ENCODE measurements at regions not wholly inside any gene's neighbourhood (a gene's known extent, or its start where the extent isn't known, plus 50 kb on each side); places are given as distances from the start of the nearest gene placed in this dataset.

- DNase-seq (ENCODE audit: low read depth in 2 of 2) = no peak
- Histone ChIP-seq H4K20me1 (ENCODE audit: control insufficient read depth, extremely low read depth, insufficient read depth, low read length) (no peaks in the 10 kb centered on the region), H3K27me3 (ENCODE audit: control insufficient read depth, insufficient read depth, low read length) (no peaks in the 10 kb centered on the region), H3K36me3 (ENCODE audit: control insufficient read depth, insufficient read depth, low read length) (no peaks in the 10 kb centered on the region), H3K79me2 (ENCODE audit: control insufficient read depth, insufficient read depth, low read length) (no peaks in the 10 kb centered on the region), H3K9ac (ENCODE audit: insufficient read depth, low read length) (no peak overlapping the region), H3K9me3 (ENCODE audit: control insufficient read depth, insufficient read depth, low read depth, low read length) (no peaks in the 10 kb centered on the region), H3K4me3 (replicated peaks in 1 of 4; ENCODE audit: control extremely low read depth in 1 of 4, insufficient read depth in 1 of 4, low read depth in 3 of 4, low read length in 4 of 4) (no peak overlapping the region), H2AFZ (ENCODE audit: low read length) (no peak overlapping the region), H3K27ac (ENCODE audit: insufficient read depth, low read length) (no peak overlapping the region), H3K4me2 (ENCODE audit: extremely low read depth, insufficient read depth, low read length) (no peak overlapping the region), H3K4me1 (ENCODE audit: control insufficient read depth, extremely low read depth, insufficient read depth, low read length) (no peaks in the 10 kb centered on the region)
- no peak for TF ChIP-seq CTCF (conservative IDR thresholded peaks at IDR 0.05 in 1 of 2, IDR thresholded peaks at IDR 0.05 in 1 of 2; ENCODE audit: low read depth in 1 of 2, low read length in 2 of 2)
- TF ChIP-seq EZH2 (IDR thresholded peaks at IDR 0.05; ENCODE audit: low read length, missing control alignments) = no peak
Measured at GRCh38 chr3:159439346-159439745, 549.3 kb upstream of the IL12A start.

GRCh38 chr3:159441279-159441678 is 547.4 kb upstream of the IL12A start:
- H3K9me3 ChIP-seq (ENCODE audit: control insufficient read depth, insufficient read depth, low read depth, low read length) = no peaks in the 10 kb centered on the region
- no peak overlapping the region for H3K4me2 ChIP-seq (ENCODE audit: extremely low read depth, insufficient read depth, low read length)
- H3K27ac ChIP-seq (ENCODE audit: insufficient read depth, low read length) = no peak overlapping the region
- TF ChIP-seq EZH2 (IDR thresholded peaks at IDR 0.05; ENCODE audit: low read length, missing control alignments) (no peak), CTCF (conservative IDR thresholded peaks at IDR 0.05 in 1 of 2, IDR thresholded peaks at IDR 0.05 in 1 of 2; ENCODE audit: low read depth in 1 of 2, low read length in 2 of 2) (no peak)
- H4K20me1 ChIP-seq (ENCODE audit: control insufficient read depth, extremely low read depth, insufficient read depth, low read length) = no peaks in the 10 kb centered on the region
- H3K9ac ChIP-seq (ENCODE audit: insufficient read depth, low read length) = no peak overlapping the region
- H3K4me1 ChIP-seq (ENCODE audit: control insufficient read depth, extremely low read depth, insufficient read depth, low read length) = no peaks in the 10 kb centered on the region
- no peaks in the 10 kb centered on the region for H3K79me2 ChIP-seq (ENCODE audit: control insufficient read depth, insufficient read depth, low read length)
- no peak overlapping the region for H2AFZ ChIP-seq (ENCODE audit: low read length)
- no peak overlapping the region for H3K4me3 ChIP-seq (replicated peaks in 1 of 4; ENCODE audit: control extremely low read depth in 1 of 4, insufficient read depth in 1 of 4, low read depth in 3 of 4, low read length in 4 of 4)
- H3K36me3 ChIP-seq (ENCODE audit: control insufficient read depth, insufficient read depth, low read length) = no peaks in the 10 kb centered on the region
- no peak for DNase-seq (ENCODE audit: low read depth in 2 of 2)
- H3K27me3 ChIP-seq (ENCODE audit: control insufficient read depth, insufficient read depth, low read length) = no peaks in the 10 kb centered on the region

- H3K9me3 ChIP-seq (ENCODE audit: control insufficient read depth, insufficient read depth, low read depth, low read length) = no peaks in the 10 kb centered on the region
- H3K4me1 ChIP-seq (ENCODE audit: control insufficient read depth, extremely low read depth, insufficient read depth, low read length) = no peaks in the 10 kb centered on the region
- H3K4me2 ChIP-seq (ENCODE audit: extremely low read depth, insufficient read depth, low read length) = no peak overlapping the region
- H2AFZ ChIP-seq (ENCODE audit: low read length) = no peak overlapping the region
- DNase-seq (ENCODE audit: low read depth in 2 of 2) = peak in 1 of 2 donors; percentile 83
- no peaks in the 10 kb centered on the region for H4K20me1 ChIP-seq (ENCODE audit: control insufficient read depth, extremely low read depth, insufficient read depth, low read length)
- H3K27ac ChIP-seq (ENCODE audit: insufficient read depth, low read length) = no peak overlapping the region
- H3K9ac ChIP-seq (ENCODE audit: insufficient read depth, low read length) = no peak overlapping the region
- no peak for TF ChIP-seq CTCF (conservative IDR thresholded peaks at IDR 0.05 in 1 of 2, IDR thresholded peaks at IDR 0.05 in 1 of 2; ENCODE audit: low read depth in 1 of 2, low read length in 2 of 2)
- no peak for TF ChIP-seq EZH2 (IDR thresholded peaks at IDR 0.05; ENCODE audit: low read length, missing control alignments)
- no peak overlapping the region for H3K4me3 ChIP-seq (replicated peaks in 1 of 4; ENCODE audit: control extremely low read depth in 1 of 4, insufficient read depth in 1 of 4, low read depth in 3 of 4, low read length in 4 of 4)
- no peaks in the 10 kb centered on the region for H3K36me3 ChIP-seq (ENCODE audit: control insufficient read depth, insufficient read depth, low read length)
- no peaks in the 10 kb centered on the region for H3K79me2 ChIP-seq (ENCODE audit: control insufficient read depth, insufficient read depth, low read length)
- H3K27me3 ChIP-seq (ENCODE audit: control insufficient read depth, insufficient read depth, low read length) = no peaks in the 10 kb centered on the region
Measured at GRCh38 chr3:159443266-159443665, 545.4 kb upstream of the IL12A start.
